ENCODE measurements at regions not wholly inside any gene's neighbourhood (a gene's known extent, or its start where the extent isn't known, plus 50 kb on each side); places are given as distances from the start of the nearest gene placed in this dataset.

DNA sequence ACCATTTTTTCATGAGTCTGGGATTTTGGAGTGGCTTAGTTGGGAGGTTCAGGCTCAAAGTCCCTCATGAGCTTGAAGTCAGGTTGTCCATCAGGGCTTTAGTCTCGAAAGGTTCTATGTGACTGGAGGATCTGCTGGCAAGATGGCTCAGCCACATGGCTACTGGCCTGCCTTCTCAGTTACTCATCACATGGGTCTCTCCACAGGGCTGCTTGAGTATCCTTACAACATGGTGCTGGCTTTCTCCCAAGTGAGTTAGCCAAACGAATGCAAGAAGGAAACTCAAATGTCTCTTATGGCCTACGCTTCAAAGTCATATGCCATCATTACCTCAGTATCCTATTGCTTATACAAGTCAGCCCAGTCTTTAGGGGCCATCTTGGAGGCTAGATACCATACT, 106.3 kb upstream of the VCX3B start:
- TF ChIP-seq CTCF (IDR thresholded peaks at IDR 0.05; ENCODE audit: borderline replicate concordance, extremely low read depth, low read length, poor library complexity, severe bottlenecking) (no peak), EZH2 (IDR thresholded peaks at IDR 0.05; ENCODE audit: borderline replicate concordance, low read depth, low read length, severe bottlenecking) (no peak)

All from DND-41 (cell line).